Head of caudate nucleus (tissue), 42 donors: ENCODE measurements at regions not wholly inside any gene's neighbourhood (a gene's known extent, or its start where the extent isn't known, plus 50 kb on each side); places are given as distances from the start of the nearest gene placed in this dataset.
"Not testable (repeated sequence)": the region's sequence is repeated elsewhere in the genome, so short reads cannot be mapped to it uniquely, and the experiment has no call there.

ENCODE experiments used
- DNase-seq, 42 donors: peaks; one replicate each; pipeline versions ENCODE4 v3.0.0 to v3.0.0-alpha.2; 2020 to 2021; ENCODE audit warnings: mixed read lengths in 7 of 42
- intact Hi-C: fragments of 100-400 bp; cut with DNase I; formaldehyde crosslinking; loops from one replicate; pipeline ENCODE4 v1.15.0; 2022

DNA sequence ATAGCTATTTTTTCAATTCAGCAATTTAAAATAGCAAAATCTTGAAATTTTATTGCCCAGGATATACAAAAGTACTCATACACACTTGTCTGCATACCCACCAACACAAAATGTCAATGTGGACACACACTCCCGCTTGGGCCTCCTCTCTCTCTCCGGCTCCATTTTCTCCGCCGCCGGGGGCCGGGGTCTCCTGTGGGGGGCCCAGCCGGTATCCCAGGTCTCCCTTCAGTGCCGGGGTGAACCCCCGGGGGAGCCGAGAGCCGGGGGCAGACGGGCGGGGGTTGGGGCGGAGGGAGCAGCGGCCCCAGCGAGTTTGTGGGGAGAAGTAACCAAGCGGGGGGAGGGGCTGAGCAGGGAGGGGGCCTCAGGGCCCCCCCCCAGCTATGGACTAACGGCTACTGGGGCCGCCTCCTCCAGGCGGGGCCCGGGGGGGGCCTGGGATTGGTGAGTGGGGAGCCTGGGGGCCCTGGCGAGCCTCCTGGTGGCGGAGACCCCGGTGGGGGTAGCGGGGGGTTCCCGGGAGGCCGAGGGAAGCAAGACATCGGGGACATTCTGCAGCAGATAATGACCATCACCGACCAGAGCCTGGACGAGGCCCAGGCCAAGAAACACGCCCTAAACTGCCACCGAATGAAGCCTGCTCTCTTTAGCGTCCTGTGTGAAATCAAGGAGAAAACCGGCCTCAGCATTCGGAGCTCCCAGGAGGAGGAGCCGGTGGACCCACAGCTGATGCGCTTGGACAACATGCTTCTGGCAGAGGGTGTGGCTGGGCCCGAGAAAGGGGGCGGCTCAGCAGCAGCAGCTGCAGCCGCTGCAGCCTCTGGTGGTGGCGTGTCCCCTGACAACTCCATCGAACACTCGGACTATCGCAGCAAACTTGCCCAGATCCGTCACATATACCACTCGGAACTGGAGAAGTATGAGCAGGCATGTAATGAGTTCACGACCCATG lies 56.6 kb downstream of the CHST2 start:
- intact Hi-C loops, result not testable (repeated sequence)

GRCh38 chr3:143177965-143178364 lies 58.4 kb downstream of the CHST2 start:
- intact Hi-C loops, DNase-seq: not testable (repeated sequence)

More for the DNA sequence above, 56.6 kb downstream of the CHST2 start:
- not testable (repeated sequence) for DNase-seq

- DNase-seq, intact Hi-C loops: not testable (repeated sequence)
These were observed 59.4 kb downstream of the CHST2 start for GRCh38 chr3:143178775-143179548.

- DNase-seq, result no peak
- intact Hi-C loops, result no loop called here
These were observed 60.0 kb downstream of the CHST2 start for GRCh38 chr3:143179603-143180002.

DNA sequence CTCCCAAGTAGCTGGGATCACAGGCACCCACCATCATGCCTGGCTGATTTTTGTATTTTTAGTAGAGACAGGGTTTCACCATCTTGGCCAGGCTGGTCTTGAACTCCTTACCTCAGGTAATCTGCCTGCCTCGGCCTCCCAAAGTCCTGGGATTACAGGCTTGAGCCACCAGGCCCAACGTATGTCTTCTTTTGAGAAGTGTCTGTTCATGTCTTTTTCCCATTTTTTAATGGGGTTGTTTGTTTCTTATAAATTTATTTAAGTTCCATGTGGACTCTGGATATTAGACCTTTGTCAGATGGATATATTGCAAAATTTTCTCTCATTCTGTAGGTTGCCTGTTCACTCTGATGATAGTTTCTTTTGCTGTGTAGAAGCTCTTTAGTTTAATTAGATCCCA lies 61.3 kb downstream of the CHST2 start:
- intact Hi-C loops, DNase-seq: not testable (repeated sequence)

- DNase-seq, intact Hi-C loops: not testable (repeated sequence)
These were observed 62.4 kb downstream of the CHST2 start for GRCh38 chr3:143181977-143182376.

- DNase-seq, result no peak
- intact Hi-C loops, result no loop called here
These were observed 63.5 kb downstream of the CHST2 start for GRCh38 chr3:143182866-143183664.

GRCh38 chr3:143183665-143183964 lies 64.0 kb downstream of the CHST2 start:
- intact Hi-C loops, result no loop called here
- no peak for DNase-seq

GRCh38 chr3:143184099-143184498 lies 64.5 kb downstream of the CHST2 start:
- intact Hi-C loops, result no loop called here
- DNase-seq, result no peak

GRCh38 chr3:143185401-143185800 lies 65.8 kb downstream of the CHST2 start:
- intact Hi-C loops, result no loop called here
- DNase-seq, result no peak

DNA sequence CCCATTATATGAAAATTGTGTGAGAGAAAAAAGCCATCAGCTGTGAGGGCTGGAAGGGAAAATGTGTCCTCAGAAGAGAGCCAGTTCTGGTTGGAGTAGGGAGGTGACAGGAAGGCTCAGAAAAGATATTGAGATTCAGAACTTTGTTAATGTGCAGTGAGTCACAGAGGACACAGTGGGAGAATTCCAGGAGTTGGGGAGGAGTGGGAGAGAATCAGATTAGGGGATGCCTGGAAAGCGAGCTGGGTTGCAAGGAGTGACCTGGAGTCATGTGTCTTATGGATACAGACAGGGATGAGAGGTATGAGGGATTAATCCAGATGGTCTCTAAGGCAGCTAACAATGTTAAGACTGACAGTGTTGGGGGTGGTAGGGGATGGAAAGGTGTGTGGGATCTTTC lies 67.5 kb downstream of the CHST2 start:
- intact Hi-C loops, result no loop called here
- DNase-seq, result peak in 1 of 42 donors; percentile 23

- intact Hi-C loops, result no loop called here
- no peak for DNase-seq
These were observed 69.3 kb downstream of the CHST2 start for GRCh38 chr3:143188881-143189280.

DNA sequence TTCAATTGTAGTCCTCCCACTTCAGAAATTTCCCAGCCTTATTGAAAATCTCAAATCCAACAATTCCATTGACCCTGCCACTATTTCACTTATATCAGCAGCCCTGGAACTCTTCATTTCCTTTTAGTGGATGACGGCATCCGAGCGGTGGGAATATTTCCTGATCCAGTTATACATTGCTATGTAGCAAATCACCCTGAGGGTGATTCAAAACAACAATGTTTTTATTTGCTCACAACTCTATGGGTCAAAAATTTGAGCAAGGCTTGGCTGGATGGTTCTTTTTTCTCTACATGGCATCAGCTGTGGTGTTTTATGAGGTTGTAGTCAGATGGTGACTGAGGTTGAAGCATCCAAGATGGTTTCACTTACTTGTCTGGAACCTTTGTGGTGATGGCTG lies 70.5 kb downstream of the CHST2 start:
- intact Hi-C loops, result no loop called here
- no peak for DNase-seq

DNA sequence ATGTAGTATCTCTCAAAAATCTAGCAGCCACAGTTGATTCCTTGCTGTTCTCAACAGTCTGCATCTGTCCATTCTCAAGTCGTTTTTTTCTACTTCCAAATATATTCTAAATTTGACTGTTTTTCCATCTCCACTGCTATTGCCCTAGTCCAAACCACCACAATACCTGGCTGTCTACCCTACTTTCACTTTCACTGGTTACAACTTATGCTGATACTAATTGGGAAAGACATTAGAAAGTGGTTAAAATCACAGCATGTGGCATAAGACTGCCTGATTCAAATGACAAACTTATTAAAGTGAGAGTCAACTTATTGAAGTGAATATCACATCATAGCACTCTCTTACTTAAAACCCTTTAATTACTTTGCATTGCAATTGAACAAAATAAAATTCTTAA lies 72.6 kb downstream of the CHST2 start:
- no peak for DNase-seq
- intact Hi-C loops, result no loop called here

DNA sequence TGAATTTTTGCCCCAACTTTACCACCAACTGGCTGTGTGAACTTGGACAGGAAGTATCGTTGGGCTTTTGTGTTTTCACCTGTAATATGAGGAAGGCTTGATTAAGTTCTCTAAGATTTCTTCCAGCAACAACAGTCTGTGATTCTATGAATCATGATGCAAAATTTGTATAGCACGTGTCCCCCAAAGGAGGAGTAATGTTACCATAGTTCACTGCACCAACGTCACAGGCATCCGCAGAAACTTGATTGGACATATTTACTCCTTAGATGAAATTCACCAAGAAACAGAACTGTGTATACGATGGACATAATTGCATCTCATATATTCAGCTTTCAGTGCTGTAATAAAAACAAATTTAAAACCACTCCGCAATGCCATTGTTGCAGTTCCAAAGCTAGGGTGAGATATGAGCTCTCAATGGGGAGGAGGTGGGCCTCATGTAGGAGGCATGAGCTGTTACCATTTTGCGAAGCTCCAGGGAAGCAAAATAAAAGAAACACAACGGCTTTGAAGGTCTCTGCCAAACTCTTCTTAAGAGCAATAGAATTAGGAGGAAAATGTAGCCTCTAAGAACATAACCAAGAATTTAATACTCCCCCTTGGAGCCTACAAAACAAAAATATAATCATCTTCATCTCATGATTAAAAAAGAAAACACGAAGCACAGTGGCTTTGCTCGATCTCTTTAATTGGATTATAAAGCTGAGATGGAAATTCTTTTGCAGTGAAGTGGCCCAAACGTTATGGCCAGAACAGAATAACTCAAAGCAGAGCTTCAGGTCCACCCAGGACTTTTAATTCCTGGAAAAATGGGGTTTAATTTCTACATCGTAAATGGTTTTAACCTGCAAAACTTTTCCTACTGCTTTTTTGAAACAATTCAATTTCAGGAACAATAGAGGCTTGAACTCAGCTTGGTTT lies 80.7 kb downstream of the CHST2 start:
- intact Hi-C loops, result no loop called here
- DNase-seq, result no peak

DNA sequence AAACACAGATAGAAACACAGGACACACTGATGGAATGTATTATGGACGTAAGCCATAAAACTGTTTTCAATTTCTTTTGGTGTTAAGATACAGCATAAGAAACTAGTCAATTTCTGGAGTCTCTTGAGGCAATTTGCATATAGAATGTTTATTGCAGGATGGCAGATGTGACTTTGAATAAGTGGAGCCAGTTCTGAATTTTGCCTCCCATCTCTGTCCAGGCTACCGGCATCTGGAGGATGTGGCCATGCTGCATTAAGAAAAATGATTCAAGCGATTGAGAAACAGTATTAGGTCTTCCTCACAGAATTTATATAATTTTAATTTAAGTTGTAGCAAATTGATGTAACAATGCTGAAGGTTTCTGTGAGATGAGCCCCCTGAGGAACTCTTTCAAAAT lies 81.5 kb downstream of the CHST2 start:
- intact Hi-C loops, result no loop called here
- DNase-seq, result no peak

DNA sequence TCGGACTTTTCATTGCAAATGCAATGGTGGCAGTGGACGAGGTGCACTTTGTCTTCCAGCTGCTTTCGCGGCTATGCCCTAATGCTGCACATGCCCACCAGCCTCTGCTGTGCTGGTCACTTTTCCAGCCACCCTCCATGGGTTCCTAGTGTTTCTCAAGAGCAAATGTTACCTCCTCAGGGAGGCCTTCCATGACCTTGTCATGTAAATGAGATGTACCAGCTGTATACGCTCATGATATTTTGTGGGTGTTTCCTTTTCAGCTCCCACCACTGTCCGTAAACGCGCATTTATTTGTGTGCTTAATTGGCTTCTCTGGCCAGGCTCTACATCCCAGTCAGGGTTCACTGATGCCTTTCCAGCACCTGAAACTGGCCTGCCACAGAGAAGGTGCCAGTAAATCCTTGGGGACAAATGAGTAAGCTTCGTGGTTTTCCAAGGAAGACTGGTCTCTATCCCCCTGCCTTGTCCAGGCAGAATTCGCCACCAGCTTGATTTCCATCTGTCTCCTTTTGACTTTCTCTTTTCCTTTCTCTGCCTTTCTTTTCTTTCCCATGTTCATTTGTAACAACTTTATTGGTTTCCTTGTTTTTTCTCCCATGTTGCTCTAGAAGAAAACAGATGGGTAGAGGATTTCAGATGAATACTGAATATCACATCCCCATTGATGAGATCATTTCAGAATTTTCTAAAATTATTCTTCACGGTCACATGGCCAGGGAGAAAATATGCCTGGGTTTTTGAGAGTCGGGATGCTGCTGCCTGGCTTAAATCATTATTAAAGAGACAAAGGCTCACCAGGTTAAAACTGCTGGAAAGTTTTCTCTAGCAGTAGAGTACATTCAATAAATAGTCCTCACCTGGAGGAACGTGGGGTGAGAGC lies 82.5 kb downstream of the CHST2 start:
- DNase-seq, result no peak
- intact Hi-C loops, result no loop called here

DNA sequence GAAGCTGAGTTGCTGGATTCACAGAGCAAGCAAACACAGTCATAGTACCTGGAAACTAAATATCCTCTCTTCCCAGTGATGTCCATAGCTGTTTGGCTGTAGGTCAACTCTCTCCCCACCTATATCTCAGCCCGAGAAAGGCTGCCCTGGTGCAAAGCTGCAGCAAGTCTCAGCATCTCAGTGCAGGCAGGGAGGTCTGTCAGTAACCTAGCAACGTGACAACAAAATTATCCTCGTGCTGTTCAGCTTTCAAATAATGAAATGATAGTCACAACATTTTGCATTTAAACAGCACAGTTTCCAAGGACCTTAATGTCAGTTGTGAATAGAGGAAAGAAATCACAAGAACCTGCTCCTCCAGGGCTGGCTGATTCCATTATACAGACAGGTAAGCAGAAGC lies 83.6 kb downstream of the CHST2 start:
- intact Hi-C loops, result no loop called here

More for the DNA sequence above, 83.6 kb downstream of the CHST2 start:
- DNase-seq, result no peak
